ENCODE measurements at regions not wholly inside any gene's neighbourhood (a gene's known extent, or its start where the extent isn't known, plus 50 kb on each side); places are given as distances from the start of the nearest gene placed in this dataset.
"Not testable (repeated sequence)": the region's sequence is repeated elsewhere in the genome, so short reads cannot be mapped to it uniquely, and the experiment has no call there.

- peak; percentile 52 for DNase-seq (ENCODE audit: low spot score)
Observed at GRCh38 chr20:30811885-30812671, 445.4 kb upstream of the DEFB115 start.

- no peak for DNase-seq (ENCODE audit: low spot score)
Observed at GRCh38 chr20:30812739-30813411, 444.6 kb upstream of the DEFB115 start.

- DNase-seq (ENCODE audit: low spot score), result not testable (repeated sequence)
Observed at GRCh38 chr20:30813412-30814311, 443.8 kb upstream of the DEFB115 start.

GRCh38 chr20:30814312-30814639, 443.2 kb upstream of the DEFB115 start:
- not testable (repeated sequence) for DNase-seq (ENCODE audit: low spot score)

GRCh38 chr20:30815027-30815576, 442.4 kb upstream of the DEFB115 start:
- not testable (repeated sequence) for DNase-seq (ENCODE audit: low spot score)

GRCh38 chr20:30815577-30816181, 441.8 kb upstream of the DEFB115 start:
- no peak for DNase-seq (ENCODE audit: low spot score)

GRCh38 chr20:30816182-30816645, 441.2 kb upstream of the DEFB115 start:
- DNase-seq (ENCODE audit: low spot score), result no peak

GRCh38 chr20:30821615-30822014, 435.8 kb upstream of the DEFB115 start:
- DNase-seq (ENCODE audit: low spot score), result not testable (repeated sequence)

- DNase-seq (ENCODE audit: low spot score), result not testable (repeated sequence)
Observed at GRCh38 chr20:30824666-30825065, 432.8 kb upstream of the DEFB115 start.

- DNase-seq (ENCODE audit: low spot score), result not testable (repeated sequence)
Observed at GRCh38 chr20:30845923-30846322, 411.5 kb upstream of the DEFB115 start.

- DNase-seq (ENCODE audit: low spot score), result not testable (repeated sequence)
Observed at GRCh38 chr20:30868271-30868670, 389.2 kb upstream of the DEFB115 start.

- DNase-seq (ENCODE audit: low spot score), result not testable (repeated sequence)
Observed at GRCh38 chr20:30871127-30871526, 386.3 kb upstream of the DEFB115 start.

- DNase-seq (ENCODE audit: low spot score), result not testable (repeated sequence)
Observed at GRCh38 chr20:30872252-30872651, 385.2 kb upstream of the DEFB115 start.

- DNase-seq (ENCODE audit: low spot score), result not testable (repeated sequence)
Observed at GRCh38 chr20:30875868-30876267, 381.6 kb upstream of the DEFB115 start.

- not testable (repeated sequence) for DNase-seq (ENCODE audit: low spot score)
Observed at GRCh38 chr20:30891400-30891799, 366.1 kb upstream of the DEFB115 start.

- no peak for DNase-seq (ENCODE audit: low spot score)
Observed at GRCh38 chr20:30892541-30893345, 364.7 kb upstream of the DEFB115 start.

GRCh38 chr20:30893346-30894314, 363.8 kb upstream of the DEFB115 start:
- DNase-seq (ENCODE audit: low spot score), result not testable (repeated sequence)

GRCh38 chr20:30894707-30895353, 362.6 kb upstream of the DEFB115 start:
- DNase-seq (ENCODE audit: low spot score), result not testable (repeated sequence)

- not testable (repeated sequence) for DNase-seq (ENCODE audit: low spot score)
Observed at GRCh38 chr20:30895354-30895711, 362.1 kb upstream of the DEFB115 start.

All from cerebellar cortex (tissue), 1 donor.